Ovary (tissue), 3 donors: ENCODE measurements at regions not wholly inside any gene's neighbourhood (a gene's known extent, or its start where the extent isn't known, plus 50 kb on each side); places are given as distances from the start of the nearest gene placed in this dataset.

Experiments used
- CTCF ChIP-seq, 3 donors: fragments of 450-650 bp in 2 of 3; fragments of 200-600 bp in 1 of 3; IDR thresholded peaks; one replicate each; pipeline versions ENCODE4 v1.5.1 to v1.8.0; 2016 to 2022; ENCODE audit warnings: antibody characterized with exemption in 3 of 3, mild to moderate bottlenecking in 1 of 3
- EP300 ChIP-seq: sonication (generic); formaldehyde crosslinking; IDR thresholded peaks from one replicate; pipeline ENCODE4 v1.6.1; 2017; ENCODE audit warnings: antibody characterized with exemption
- donor health status: DM: no; HTN: no; CAD: no.

- TF ChIP-seq EP300, result no peak
- no peak for TF ChIP-seq CTCF (IDR thresholded peaks at IDR 0.05)
Observed at GRCh38 chr12:46647034-46647433, 178.8 kb downstream of the SLC38A4 start.
